Fibroblast of lung (primary cell): ENCODE measurements at regions not wholly inside any gene's neighbourhood (a gene's known extent, or its start where the extent isn't known, plus 50 kb on each side); places are given as distances from the start of the nearest gene placed in this dataset.

ENCODE experiments used
- DNase-seq, 2 donors: peaks; one replicate each; pipeline versions ENCODE4 v3.0.0 to v3.0.0-alpha.2; 2010; ENCODE audit warnings: low read depth in 2 of 2
- H2AFZ ChIP-seq: 2 replicates; pipeline ENCODE4 v1.5.1; 2012; ENCODE audit warnings: low read length, control low read depth, inconsistent platforms
- H3K27ac ChIP-seq: 2 replicates; pipeline ENCODE4 v1.5.1; 2011; ENCODE audit warnings: low read length, control low read depth; ENCODE audit not compliant: insufficient read depth
- H3K27me3 ChIP-seq: 2 replicates; pipeline ENCODE4 v1.5.1; 2011; ENCODE audit warnings: mild to moderate bottlenecking, low read length; ENCODE audit not compliant: control insufficient read depth, insufficient read depth
- H3K36me3 ChIP-seq: 2 replicates; pipeline ENCODE4 v1.5.1; 2011; ENCODE audit warnings: low read length; ENCODE audit not compliant: control insufficient read depth, insufficient read depth
- H3K4me1 ChIP-seq: 2 replicates; pipeline ENCODE4 v1.5.1; 2011; ENCODE audit warnings: low read length; ENCODE audit not compliant: control insufficient read depth, insufficient read depth; ENCODE audit errors: extremely low read depth
- H3K4me2 ChIP-seq: 2 replicates; pipeline ENCODE4 v1.5.1; 2011; ENCODE audit warnings: low read length, control low read depth; ENCODE audit not compliant: insufficient read depth; ENCODE audit errors: extremely low read depth
- H3K4me3 ChIP-seq, 4 experiments: fragments of 200-600 bp in 1 of 4; sonication (generic) in 1 of 4; replicated peaks in 1 of 4; 2 replicates each; pipeline ENCODE4 v1.5.1; 2011 to 2016; ENCODE audit warnings: low read length in 4 of 4, low read depth in 3 of 4, mild to moderate bottlenecking in 3 of 4, control low read depth in 2 of 4, inconsistent platforms in 1 of 4, mixed read lengths in 1 of 4; ENCODE audit not compliant: insufficient read depth in 1 of 4; ENCODE audit errors: control extremely low read depth in 1 of 4
- H3K79me2 ChIP-seq: 2 replicates; pipeline ENCODE4 v1.5.1; 2012; ENCODE audit warnings: mild to moderate bottlenecking, low read length, inconsistent platforms; ENCODE audit not compliant: control insufficient read depth, insufficient read depth
- H3K9ac ChIP-seq: 2 replicates; pipeline ENCODE4 v1.5.1; 2011; ENCODE audit warnings: mild to moderate bottlenecking, low read length, control low read depth; ENCODE audit not compliant: insufficient read depth
- H3K9me3 ChIP-seq: 2 replicates; pipeline ENCODE4 v1.5.1; 2012; ENCODE audit warnings: low read depth, low read length; ENCODE audit not compliant: control insufficient read depth, insufficient read depth
- H4K20me1 ChIP-seq: 2 replicates; pipeline ENCODE4 v1.5.1; 2011; ENCODE audit warnings: low read length; ENCODE audit not compliant: control insufficient read depth, insufficient read depth; ENCODE audit errors: extremely low read depth
- EZH2 ChIP-seq: IDR thresholded peaks from 2 replicates; pipeline ENCODE4 v1.5.1; 2012; ENCODE audit warnings: low read length, control low read depth, mild to moderate bottlenecking; ENCODE audit errors: missing control alignments
- TF ChIP-seq, protein P1 (sequence below), 2 donors: IDR thresholded peaks in 1 of 2; conservative IDR thresholded peaks in 1 of 2; 1 replicate in 1 of 2; 2 replicates in 1 of 2; pipeline ENCODE4 v1.5.1; 2011 to 2012; ENCODE audit warnings: low read length in 2 of 2, control low read depth in 1 of 2, inconsistent platforms in 1 of 2, low read depth in 1 of 2, mild to moderate bottlenecking in 1 of 2

DNA sequence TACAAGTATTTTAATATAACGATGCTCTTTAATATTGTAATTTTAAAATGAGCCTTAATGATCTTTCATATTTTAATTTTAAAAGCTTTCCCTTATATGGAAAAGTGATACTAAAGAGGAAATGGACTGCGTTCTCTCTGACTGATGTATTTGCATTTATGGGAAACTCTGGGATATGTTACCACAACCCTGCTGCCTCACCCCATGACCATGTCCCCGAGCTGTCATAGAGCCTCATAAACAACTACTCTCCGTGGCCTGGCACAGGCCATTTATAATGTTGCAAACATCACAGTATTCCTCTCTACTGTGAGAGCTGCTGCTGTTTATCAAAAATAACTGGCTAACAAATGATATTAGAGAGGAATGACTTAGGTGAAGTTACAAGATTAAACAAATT is 75.8 kb upstream of the SEC11C start:
- no peaks in the 10 kb centered on the region for H3K79me2 ChIP-seq
- DNase-seq = no peak
- H4K20me1 ChIP-seq = no peaks in the 10 kb centered on the region
- H2AFZ ChIP-seq = no peak overlapping the region
- H3K27ac ChIP-seq = no peak overlapping the region
- H3K9ac ChIP-seq = no peak overlapping the region
- H3K4me2 ChIP-seq = no peak overlapping the region
- H3K4me1 ChIP-seq = no peaks in the 10 kb centered on the region
- H3K9me3 ChIP-seq = no peaks in the 10 kb centered on the region
- H3K4me3 ChIP-seq = no peak overlapping the region
- no peaks in the 10 kb centered on the region for H3K36me3 ChIP-seq
- TF ChIP-seq EZH2 = no peak
- TF ChIP-seq, protein P1, sequence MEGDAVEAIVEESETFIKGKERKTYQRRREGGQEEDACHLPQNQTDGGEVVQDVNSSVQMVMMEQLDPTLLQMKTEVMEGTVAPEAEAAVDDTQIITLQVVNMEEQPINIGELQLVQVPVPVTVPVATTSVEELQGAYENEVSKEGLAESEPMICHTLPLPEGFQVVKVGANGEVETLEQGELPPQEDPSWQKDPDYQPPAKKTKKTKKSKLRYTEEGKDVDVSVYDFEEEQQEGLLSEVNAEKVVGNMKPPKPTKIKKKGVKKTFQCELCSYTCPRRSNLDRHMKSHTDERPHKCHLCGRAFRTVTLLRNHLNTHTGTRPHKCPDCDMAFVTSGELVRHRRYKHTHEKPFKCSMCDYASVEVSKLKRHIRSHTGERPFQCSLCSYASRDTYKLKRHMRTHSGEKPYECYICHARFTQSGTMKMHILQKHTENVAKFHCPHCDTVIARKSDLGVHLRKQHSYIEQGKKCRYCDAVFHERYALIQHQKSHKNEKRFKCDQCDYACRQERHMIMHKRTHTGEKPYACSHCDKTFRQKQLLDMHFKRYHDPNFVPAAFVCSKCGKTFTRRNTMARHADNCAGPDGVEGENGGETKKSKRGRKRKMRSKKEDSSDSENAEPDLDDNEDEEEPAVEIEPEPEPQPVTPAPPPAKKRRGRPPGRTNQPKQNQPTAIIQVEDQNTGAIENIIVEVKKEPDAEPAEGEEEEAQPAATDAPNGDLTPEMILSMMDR (conservative IDR thresholded peaks at IDR 0.05 in 1 of 2, IDR thresholded peaks at IDR 0.05 in 1 of 2; ENCODE audit: low read depth in 1 of 2, low read length in 2 of 2) = no peak
- no peaks in the 10 kb centered on the region for H3K27me3 ChIP-seq

DNA sequence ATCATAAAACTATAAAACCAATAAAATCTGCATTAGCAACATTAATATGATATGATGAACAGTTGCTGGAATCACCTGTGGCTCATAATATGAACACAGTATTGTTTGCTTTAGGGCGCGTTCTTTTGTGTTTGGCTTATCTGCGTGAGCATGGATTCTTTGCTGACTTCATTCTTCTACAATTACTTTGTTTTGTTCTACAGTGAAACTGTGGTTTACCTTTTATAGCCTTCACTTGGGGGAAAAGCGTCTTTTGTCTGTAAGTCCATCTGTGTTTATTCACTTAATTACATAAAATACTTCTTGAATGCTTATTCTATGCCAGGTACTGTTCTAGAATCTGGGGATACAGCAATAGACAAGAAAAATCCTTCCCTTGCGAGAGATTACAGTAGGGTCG is 74.0 kb upstream of the SEC11C start:
- no peaks in the 10 kb centered on the region for H4K20me1 ChIP-seq
- H3K4me2 ChIP-seq = no peak overlapping the region
- no peaks in the 10 kb centered on the region for H3K4me1 ChIP-seq
- no peak overlapping the region for H2AFZ ChIP-seq
- H3K9ac ChIP-seq = no peak overlapping the region
- H3K4me3 ChIP-seq = no peak overlapping the region
- H3K36me3 ChIP-seq = no peaks in the 10 kb centered on the region
- H3K27me3 ChIP-seq = no peaks in the 10 kb centered on the region
- H3K79me2 ChIP-seq = no peaks in the 10 kb centered on the region
- H3K27ac ChIP-seq = no peak overlapping the region
- TF ChIP-seq, protein P1 (conservative IDR thresholded peaks at IDR 0.05 in 1 of 2, IDR thresholded peaks at IDR 0.05 in 1 of 2; ENCODE audit: low read depth in 1 of 2, low read length in 2 of 2) = no peak
- TF ChIP-seq EZH2 = no peak
- peak in 1 of 2 donors; percentile 44 for DNase-seq
- H3K9me3 ChIP-seq = no peaks in the 10 kb centered on the region

DNA sequence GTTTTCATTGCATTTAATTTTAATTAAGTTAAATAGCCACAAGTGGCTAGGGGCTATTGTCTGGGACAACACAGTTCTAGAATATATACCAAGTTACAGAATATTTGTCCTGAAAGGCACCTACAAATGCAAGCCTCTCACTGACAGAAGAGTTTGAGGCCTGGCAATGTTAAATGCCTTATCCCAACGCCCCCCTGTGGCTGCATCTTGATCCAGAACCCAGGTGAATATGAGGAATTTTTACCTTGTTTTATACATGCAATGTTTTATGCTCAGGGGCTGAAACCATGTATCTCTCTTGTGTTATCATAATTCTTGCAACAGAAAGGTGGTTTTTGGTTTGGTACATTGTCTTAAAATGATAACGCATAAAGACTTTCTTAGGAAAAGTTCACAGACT is 71.8 kb upstream of the SEC11C start:
- no peak for DNase-seq
- H3K4me3 ChIP-seq = no peak overlapping the region
- H3K9ac ChIP-seq = no peak overlapping the region
- no peak overlapping the region for H3K4me2 ChIP-seq
- no peaks in the 10 kb centered on the region for H3K36me3 ChIP-seq
- H4K20me1 ChIP-seq = no peaks in the 10 kb centered on the region
- H3K79me2 ChIP-seq = no peaks in the 10 kb centered on the region
- no peaks in the 10 kb centered on the region for H3K27me3 ChIP-seq
- H3K9me3 ChIP-seq = no peaks in the 10 kb centered on the region
- no peak overlapping the region for H3K27ac ChIP-seq
- H3K4me1 ChIP-seq = no peaks in the 10 kb centered on the region
- TF ChIP-seq, protein P1 (conservative IDR thresholded peaks at IDR 0.05 in 1 of 2, IDR thresholded peaks at IDR 0.05 in 1 of 2; ENCODE audit: low read depth in 1 of 2, low read length in 2 of 2) = peak; percentile 26 to 46
- no peak for TF ChIP-seq EZH2
- no peak overlapping the region for H2AFZ ChIP-seq
